ENCODE measurements at regions not wholly inside any gene's neighbourhood (a gene's known extent, or its start where the extent isn't known, plus 50 kb on each side); places are given as distances from the start of the nearest gene placed in this dataset.

GRCh38 chr1:213337025-213337678 is 286.1 kb downstream of the RPS6KC1 start:
- TF ChIP-seq, protein P1, sequence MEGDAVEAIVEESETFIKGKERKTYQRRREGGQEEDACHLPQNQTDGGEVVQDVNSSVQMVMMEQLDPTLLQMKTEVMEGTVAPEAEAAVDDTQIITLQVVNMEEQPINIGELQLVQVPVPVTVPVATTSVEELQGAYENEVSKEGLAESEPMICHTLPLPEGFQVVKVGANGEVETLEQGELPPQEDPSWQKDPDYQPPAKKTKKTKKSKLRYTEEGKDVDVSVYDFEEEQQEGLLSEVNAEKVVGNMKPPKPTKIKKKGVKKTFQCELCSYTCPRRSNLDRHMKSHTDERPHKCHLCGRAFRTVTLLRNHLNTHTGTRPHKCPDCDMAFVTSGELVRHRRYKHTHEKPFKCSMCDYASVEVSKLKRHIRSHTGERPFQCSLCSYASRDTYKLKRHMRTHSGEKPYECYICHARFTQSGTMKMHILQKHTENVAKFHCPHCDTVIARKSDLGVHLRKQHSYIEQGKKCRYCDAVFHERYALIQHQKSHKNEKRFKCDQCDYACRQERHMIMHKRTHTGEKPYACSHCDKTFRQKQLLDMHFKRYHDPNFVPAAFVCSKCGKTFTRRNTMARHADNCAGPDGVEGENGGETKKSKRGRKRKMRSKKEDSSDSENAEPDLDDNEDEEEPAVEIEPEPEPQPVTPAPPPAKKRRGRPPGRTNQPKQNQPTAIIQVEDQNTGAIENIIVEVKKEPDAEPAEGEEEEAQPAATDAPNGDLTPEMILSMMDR (IDR thresholded peaks at IDR 0.05; ENCODE audit: insufficient read depth, low read depth, low read length): no peak
- no peak for TF ChIP-seq EZH2 (IDR thresholded peaks at IDR 0.05; ENCODE audit: insufficient read depth, low read length)
